Osteocyte (in vitro differentiated cells): ENCODE measurements at regions not wholly inside any gene's neighbourhood (a gene's known extent, or its start where the extent isn't known, plus 50 kb on each side); places are given as distances from the start of the nearest gene placed in this dataset.

Experiments
- DNase-seq: peaks from one replicate; pipeline ENCODE4 v3.0.0; 2021; ENCODE audit warnings: mixed read lengths; ENCODE audit not compliant: unreplicated experiment; ENCODE audit errors: extremely low spot score
- H3K27ac Mint-ChIP-seq: one replicate; pipeline ENCODE4 v1.8.0; 2021; ENCODE audit warnings: mild to moderate bottlenecking, mixed read lengths; ENCODE audit not compliant: unreplicated experiment
- H3K27me3 Mint-ChIP-seq: one replicate; pipeline ENCODE4 v1.8.0; 2021; ENCODE audit warnings: mixed read lengths; ENCODE audit not compliant: unreplicated experiment
- H3K36me3 Mint-ChIP-seq: one replicate; pipeline ENCODE4 v1.8.0; 2021; ENCODE audit warnings: mixed read lengths; ENCODE audit not compliant: unreplicated experiment
- H3K4me1 Mint-ChIP-seq: one replicate; pipeline ENCODE4 v1.8.0; 2021; ENCODE audit warnings: mixed read lengths; ENCODE audit not compliant: unreplicated experiment
- H3K4me3 Mint-ChIP-seq: one replicate; pipeline ENCODE4 v1.8.0; 2021; ENCODE audit warnings: mild to moderate bottlenecking, moderate library complexity, mixed read lengths; ENCODE audit not compliant: unreplicated experiment
- H3K9me3 Mint-ChIP-seq: one replicate; pipeline ENCODE4 v1.8.0; 2021; ENCODE audit warnings: mixed read lengths; ENCODE audit not compliant: unreplicated experiment
- CTCF ChIP-seq: fragments of 200-600 bp; sonication (generic); IDR thresholded peaks from 2 replicates; pipeline ENCODE4 v1.5.0; 2021; ENCODE audit warnings: antibody characterized with exemption, mild to moderate bottlenecking, moderate library complexity

DNA sequence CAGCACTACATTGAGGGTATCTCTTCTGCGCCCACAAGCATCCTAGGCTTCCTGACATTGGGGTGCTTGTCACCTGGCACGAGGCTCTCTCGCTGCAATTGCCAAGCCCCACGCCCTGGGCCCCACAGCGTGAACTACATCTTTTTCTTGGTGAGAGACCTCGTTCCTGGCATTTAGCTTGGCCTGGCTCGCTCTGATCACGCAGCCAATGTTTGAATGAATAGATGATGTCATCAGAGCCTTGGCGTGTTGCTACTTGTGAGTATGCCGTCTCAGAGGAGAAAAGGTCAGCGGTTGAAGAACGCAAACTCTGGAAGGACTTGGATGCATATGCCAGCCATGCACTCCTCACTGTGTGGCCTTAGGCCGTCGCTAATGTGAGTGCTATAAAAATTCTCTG lies 150.2 kb upstream of the AUTS2 start:
- Mint-ChIP-seq H3K36me3 (no peaks in the 10 kb centered on the region), H3K27ac (no peak overlapping the region), H3K27me3 (peaks cover under 1% of the 10 kb centered on the region), H3K9me3 (peaks cover 3% of the 10 kb centered on the region), H3K4me1 (no peaks in the 10 kb centered on the region), H3K4me3 (no peak overlapping the region)
- TF ChIP-seq CTCF: no peak
- no peak for DNase-seq

- H3K9me3 Mint-ChIP-seq: no peaks in the 10 kb centered on the region
- H3K36me3 Mint-ChIP-seq: no peaks in the 10 kb centered on the region
- no peak for DNase-seq
- no peak overlapping the region for H3K27ac Mint-ChIP-seq
- no peaks in the 10 kb centered on the region for H3K27me3 Mint-ChIP-seq
- H3K4me3 Mint-ChIP-seq: no peak overlapping the region
- no peak for TF ChIP-seq CTCF
- no peaks in the 10 kb centered on the region for H3K4me1 Mint-ChIP-seq
Measured at GRCh38 chr7:69450456-69450855, 147.8 kb upstream of the AUTS2 start.

GRCh38 chr7:69451715-69452114 lies 146.6 kb upstream of the AUTS2 start:
- DNase-seq: no peak
- H3K4me3 Mint-ChIP-seq: no peak overlapping the region
- no peaks in the 10 kb centered on the region for H3K36me3 Mint-ChIP-seq
- H3K4me1 Mint-ChIP-seq: no peaks in the 10 kb centered on the region
- H3K27ac Mint-ChIP-seq: no peak overlapping the region
- TF ChIP-seq CTCF: no peak
- no peaks in the 10 kb centered on the region for H3K9me3 Mint-ChIP-seq
- H3K27me3 Mint-ChIP-seq: no peaks in the 10 kb centered on the region

DNA sequence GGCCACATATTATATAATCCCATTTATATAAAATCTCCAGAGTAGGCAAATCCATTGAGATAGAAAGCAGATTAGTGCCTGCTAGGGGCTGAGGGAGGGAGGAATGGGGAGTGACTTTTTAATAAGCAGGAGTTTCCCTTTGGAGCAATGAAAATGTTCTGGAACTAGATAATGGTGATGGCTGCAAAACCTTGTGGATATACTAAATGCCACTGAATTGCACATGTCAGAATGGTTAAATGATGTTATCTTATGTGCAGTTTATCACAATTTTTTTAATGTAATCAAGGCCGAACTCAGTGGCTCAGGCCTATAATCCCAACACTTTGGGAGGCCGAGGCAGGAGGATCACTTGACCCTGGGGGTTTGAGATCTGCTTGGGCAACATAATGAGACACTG lies 145.5 kb upstream of the AUTS2 start:
- H3K27ac Mint-ChIP-seq: no peak overlapping the region
- H3K4me1 Mint-ChIP-seq: no peaks in the 10 kb centered on the region
- H3K36me3 Mint-ChIP-seq: no peaks in the 10 kb centered on the region
- no peak for TF ChIP-seq CTCF
- no peak for DNase-seq
- H3K4me3 Mint-ChIP-seq: no peak overlapping the region
- no peaks in the 10 kb centered on the region for H3K9me3 Mint-ChIP-seq
- H3K27me3 Mint-ChIP-seq: no peaks in the 10 kb centered on the region

GRCh38 chr7:69457595-69458504 lies 140.4 kb upstream of the AUTS2 start:
- Mint-ChIP-seq H3K4me1 (peaks cover 4% of the 10 kb centered on the region), H3K36me3 (no peaks in the 10 kb centered on the region), H3K9me3 (no peaks in the 10 kb centered on the region), H3K27ac (no peak overlapping the region), H3K4me3 (no peak overlapping the region), H3K27me3 (no peaks in the 10 kb centered on the region)
- no peak for TF ChIP-seq CTCF
- no peak for DNase-seq
